ENCODE measurements at regions not wholly inside any gene's neighbourhood (a gene's known extent, or its start where the extent isn't known, plus 50 kb on each side); places are given as distances from the start of the nearest gene placed in this dataset.

DNA sequence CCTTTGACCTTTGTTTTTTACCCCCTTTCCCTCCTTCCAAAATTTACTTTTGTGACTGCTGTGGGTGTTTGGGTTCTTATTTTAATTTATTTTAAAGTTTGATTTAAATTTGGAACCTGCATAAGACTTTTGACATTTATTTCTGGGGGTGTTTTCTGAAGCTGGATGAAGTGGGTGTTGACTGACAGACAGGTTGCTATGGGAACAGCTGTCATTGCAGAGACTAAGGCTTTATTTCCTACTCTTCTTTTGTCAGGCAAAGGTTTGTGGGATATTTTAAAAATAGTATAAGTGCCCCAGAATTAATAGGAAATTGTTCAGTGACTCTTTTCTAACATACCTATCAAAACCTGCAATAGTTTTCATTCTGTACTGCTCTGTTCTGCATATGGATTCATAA, 290.8 kb upstream of the ESRRG start:
- TF ChIP-seq, protein P1, sequence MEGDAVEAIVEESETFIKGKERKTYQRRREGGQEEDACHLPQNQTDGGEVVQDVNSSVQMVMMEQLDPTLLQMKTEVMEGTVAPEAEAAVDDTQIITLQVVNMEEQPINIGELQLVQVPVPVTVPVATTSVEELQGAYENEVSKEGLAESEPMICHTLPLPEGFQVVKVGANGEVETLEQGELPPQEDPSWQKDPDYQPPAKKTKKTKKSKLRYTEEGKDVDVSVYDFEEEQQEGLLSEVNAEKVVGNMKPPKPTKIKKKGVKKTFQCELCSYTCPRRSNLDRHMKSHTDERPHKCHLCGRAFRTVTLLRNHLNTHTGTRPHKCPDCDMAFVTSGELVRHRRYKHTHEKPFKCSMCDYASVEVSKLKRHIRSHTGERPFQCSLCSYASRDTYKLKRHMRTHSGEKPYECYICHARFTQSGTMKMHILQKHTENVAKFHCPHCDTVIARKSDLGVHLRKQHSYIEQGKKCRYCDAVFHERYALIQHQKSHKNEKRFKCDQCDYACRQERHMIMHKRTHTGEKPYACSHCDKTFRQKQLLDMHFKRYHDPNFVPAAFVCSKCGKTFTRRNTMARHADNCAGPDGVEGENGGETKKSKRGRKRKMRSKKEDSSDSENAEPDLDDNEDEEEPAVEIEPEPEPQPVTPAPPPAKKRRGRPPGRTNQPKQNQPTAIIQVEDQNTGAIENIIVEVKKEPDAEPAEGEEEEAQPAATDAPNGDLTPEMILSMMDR (IDR thresholded peaks at IDR 0.05), result no peak
- no peak for TF ChIP-seq POLR2A (IDR thresholded peaks at IDR 0.05)

All from adrenal gland (tissue), 5 donors.